Osteoblast (primary cell): ENCODE measurements at regions not wholly inside any gene's neighbourhood (a gene's known extent, or its start where the extent isn't known, plus 50 kb on each side); places are given as distances from the start of the nearest gene placed in this dataset.
A peak's percentile ranks its signal among the peaks of the same experiment; 100 is the strongest.

Experiments used
- DNase-seq: peaks from one replicate; pipeline ENCODE4 v3.0.0; 2011; ENCODE audit warnings: low spot score, mixed read lengths; ENCODE audit not compliant: insufficient read length; ENCODE audit errors: missing footprints
- H2AFZ ChIP-seq: 2 replicates; pipeline ENCODE4 v1.6.0; 2011; ENCODE audit warnings: mild to moderate bottlenecking, low read length
- H3K27ac ChIP-seq: 2 replicates; pipeline ENCODE4 v1.5.1; 2011; ENCODE audit warnings: mild to moderate bottlenecking, low read depth, low read length, moderate library complexity
- H3K27me3 ChIP-seq: 2 replicates; pipeline ENCODE4 v1.6.0; 2012; ENCODE audit warnings: mild to moderate bottlenecking, control low read depth, inconsistent platforms, low read length, moderate library complexity; ENCODE audit not compliant: insufficient read depth
- H3K36me3 ChIP-seq: 2 replicates; pipeline ENCODE4 v1.5.1; 2011; ENCODE audit warnings: mild to moderate bottlenecking, low read length, control low read depth, moderate library complexity; ENCODE audit not compliant: insufficient read depth
- H3K4me1 ChIP-seq: 2 replicates; pipeline ENCODE4 v1.5.1; 2011; ENCODE audit warnings: mild to moderate bottlenecking, low read length, control low read depth, moderate library complexity; ENCODE audit not compliant: insufficient read depth
- H3K4me2 ChIP-seq: 2 replicates; pipeline ENCODE4 v1.6.0; 2011; ENCODE audit warnings: mild to moderate bottlenecking, low read length; ENCODE audit not compliant: insufficient read depth
- H3K4me3 ChIP-seq: fragments of 200-600 bp; sonication (generic); 3 replicates; pipeline ENCODE4 v1.5.1; 2012; ENCODE audit warnings: mild to moderate bottlenecking, low read length, inconsistent platforms; ENCODE audit not compliant: insufficient read depth
- H3K79me2 ChIP-seq: 2 replicates; pipeline ENCODE4 v1.6.0; 2012; ENCODE audit warnings: mild to moderate bottlenecking, low read length, control low read depth, inconsistent platforms; ENCODE audit not compliant: insufficient read depth
- H3K9me3 ChIP-seq: 2 replicates; pipeline ENCODE4 v1.5.1; 2011; ENCODE audit warnings: low read depth, low read length, control low read depth
- H4K20me1 ChIP-seq: 2 replicates; pipeline ENCODE4 v1.6.0; 2012; ENCODE audit warnings: mild to moderate bottlenecking, low read length, control low read depth; ENCODE audit not compliant: insufficient read depth
- TF ChIP-seq, protein P1 (sequence below): IDR thresholded peaks from 2 replicates; pipeline ENCODE4 v1.5.1; 2011; ENCODE audit warnings: mild to moderate bottlenecking, low read depth, low read length, moderate library complexity; ENCODE audit errors: extremely low read depth

DNA sequence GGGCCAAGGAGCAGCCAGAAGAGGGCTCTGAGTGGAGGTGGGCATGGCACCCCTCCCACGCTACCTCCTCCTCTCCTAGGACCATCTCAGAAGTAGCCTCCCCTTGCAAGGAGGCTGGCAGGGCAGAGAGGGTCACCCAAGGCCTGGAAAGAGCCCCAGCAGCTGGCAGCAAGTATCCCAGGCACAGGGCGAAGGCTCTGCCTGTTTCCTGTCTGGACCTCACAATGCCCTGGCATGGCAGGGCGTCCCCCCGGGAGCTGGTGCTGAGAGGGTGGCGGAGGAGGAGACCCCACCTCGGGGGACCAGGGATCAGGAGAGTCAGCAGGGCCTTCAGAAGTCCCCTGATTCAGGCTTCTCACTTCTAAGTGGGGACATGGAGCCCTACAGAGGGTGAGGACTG, 66.2 kb upstream of the TAF1B start:
- Histone ChIP-seq H4K20me1 (no peaks in the 10 kb centered on the region), H3K9me3 (no peaks in the 10 kb centered on the region), H3K36me3 (no peaks in the 10 kb centered on the region), H3K27me3 (no peaks in the 10 kb centered on the region), H3K4me3 (no peak overlapping the region), H3K79me2 (no peaks in the 10 kb centered on the region), H2AFZ (no peak overlapping the region), H3K27ac (no peak overlapping the region), H3K4me1 (peaks cover 14% of the 10 kb centered on the region), H3K4me2 (no peak overlapping the region)
- DNase-seq: no peak
- TF ChIP-seq, protein P1, sequence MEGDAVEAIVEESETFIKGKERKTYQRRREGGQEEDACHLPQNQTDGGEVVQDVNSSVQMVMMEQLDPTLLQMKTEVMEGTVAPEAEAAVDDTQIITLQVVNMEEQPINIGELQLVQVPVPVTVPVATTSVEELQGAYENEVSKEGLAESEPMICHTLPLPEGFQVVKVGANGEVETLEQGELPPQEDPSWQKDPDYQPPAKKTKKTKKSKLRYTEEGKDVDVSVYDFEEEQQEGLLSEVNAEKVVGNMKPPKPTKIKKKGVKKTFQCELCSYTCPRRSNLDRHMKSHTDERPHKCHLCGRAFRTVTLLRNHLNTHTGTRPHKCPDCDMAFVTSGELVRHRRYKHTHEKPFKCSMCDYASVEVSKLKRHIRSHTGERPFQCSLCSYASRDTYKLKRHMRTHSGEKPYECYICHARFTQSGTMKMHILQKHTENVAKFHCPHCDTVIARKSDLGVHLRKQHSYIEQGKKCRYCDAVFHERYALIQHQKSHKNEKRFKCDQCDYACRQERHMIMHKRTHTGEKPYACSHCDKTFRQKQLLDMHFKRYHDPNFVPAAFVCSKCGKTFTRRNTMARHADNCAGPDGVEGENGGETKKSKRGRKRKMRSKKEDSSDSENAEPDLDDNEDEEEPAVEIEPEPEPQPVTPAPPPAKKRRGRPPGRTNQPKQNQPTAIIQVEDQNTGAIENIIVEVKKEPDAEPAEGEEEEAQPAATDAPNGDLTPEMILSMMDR: no peak

DNA sequence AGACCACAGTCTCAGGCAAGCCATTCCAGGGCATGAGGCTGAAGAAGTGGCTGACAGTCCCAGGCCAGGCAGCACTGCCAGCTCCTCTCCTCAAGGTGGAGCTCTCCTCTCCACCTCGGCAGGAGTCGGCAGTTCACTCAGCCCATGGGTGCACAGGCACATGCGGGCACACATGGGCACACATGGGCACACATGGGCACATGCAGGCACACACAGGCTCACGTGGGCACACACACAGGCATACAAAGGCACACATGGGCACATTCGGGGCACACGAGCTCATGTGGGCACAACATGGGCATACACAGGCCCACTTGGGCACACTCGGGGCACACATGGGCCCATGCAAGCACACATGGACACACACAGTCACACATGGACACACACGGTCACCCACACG, 65.3 kb upstream of the TAF1B start:
- Histone ChIP-seq H3K4me1 (peaks cover 11% of the 10 kb centered on the region), H3K9me3 (no peaks in the 10 kb centered on the region), H3K27me3 (no peaks in the 10 kb centered on the region), H3K27ac (no peak overlapping the region), H2AFZ (no peak overlapping the region), H3K79me2 (no peaks in the 10 kb centered on the region), H3K4me3 (no peak overlapping the region), H3K36me3 (no peaks in the 10 kb centered on the region), H4K20me1 (no peaks in the 10 kb centered on the region), H3K4me2 (no peak overlapping the region)
- TF ChIP-seq, protein P1: peak; percentile 54
- DNase-seq: peak; percentile 84

DNA sequence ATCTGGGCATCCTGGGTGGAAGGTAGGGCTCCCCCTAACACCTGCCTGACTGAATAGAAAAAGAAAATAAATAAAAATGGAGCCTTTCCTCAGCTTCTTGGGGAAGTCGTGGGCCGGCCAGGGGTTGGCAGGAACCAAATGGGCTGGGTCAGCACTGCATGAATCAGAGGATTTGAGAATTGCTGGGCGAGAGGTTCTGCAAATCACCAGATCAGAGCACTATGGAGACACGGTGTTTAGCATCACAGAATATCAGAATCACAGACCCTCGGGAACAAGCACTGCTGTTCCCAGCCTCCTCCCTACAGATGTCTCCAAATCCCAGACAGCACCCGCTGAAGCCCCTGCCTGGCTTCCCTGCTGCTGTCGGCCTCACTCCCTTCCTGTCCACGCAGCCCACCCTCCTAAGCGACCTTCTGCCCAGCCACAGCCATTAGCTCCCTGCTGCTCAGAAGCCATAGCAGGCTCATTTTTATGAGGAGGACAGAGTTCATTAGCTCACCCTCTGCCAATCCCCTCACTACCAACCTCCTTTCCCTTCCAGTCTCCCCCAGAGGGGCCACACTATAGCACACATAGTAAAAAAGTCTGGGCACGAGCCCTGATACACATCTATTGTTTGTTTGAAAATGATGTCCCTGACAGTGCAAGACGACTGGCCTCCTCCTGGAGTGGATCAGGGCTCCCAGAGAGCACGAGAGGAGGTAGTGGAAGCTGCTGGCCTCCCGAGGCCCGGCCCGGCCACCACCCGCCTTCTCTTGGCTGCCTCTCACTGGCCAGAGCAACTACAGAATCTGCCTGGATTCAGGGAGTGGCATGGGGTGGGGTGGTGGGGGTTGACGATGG, 64.6 kb upstream of the TAF1B start:
- Histone ChIP-seq H3K27me3 (no peaks in the 10 kb centered on the region), H4K20me1 (no peaks in the 10 kb centered on the region), H3K79me2 (no peaks in the 10 kb centered on the region), H3K27ac (no peak overlapping the region), H3K4me2 (no peak overlapping the region), H3K4me1 (peaks cover 10% of the 10 kb centered on the region), H3K9me3 (no peaks in the 10 kb centered on the region), H2AFZ (no peak overlapping the region), H3K4me3 (no peak overlapping the region), H3K36me3 (no peaks in the 10 kb centered on the region)
- TF ChIP-seq, protein P1: no peak
- DNase-seq: peak; percentile 75

DNA sequence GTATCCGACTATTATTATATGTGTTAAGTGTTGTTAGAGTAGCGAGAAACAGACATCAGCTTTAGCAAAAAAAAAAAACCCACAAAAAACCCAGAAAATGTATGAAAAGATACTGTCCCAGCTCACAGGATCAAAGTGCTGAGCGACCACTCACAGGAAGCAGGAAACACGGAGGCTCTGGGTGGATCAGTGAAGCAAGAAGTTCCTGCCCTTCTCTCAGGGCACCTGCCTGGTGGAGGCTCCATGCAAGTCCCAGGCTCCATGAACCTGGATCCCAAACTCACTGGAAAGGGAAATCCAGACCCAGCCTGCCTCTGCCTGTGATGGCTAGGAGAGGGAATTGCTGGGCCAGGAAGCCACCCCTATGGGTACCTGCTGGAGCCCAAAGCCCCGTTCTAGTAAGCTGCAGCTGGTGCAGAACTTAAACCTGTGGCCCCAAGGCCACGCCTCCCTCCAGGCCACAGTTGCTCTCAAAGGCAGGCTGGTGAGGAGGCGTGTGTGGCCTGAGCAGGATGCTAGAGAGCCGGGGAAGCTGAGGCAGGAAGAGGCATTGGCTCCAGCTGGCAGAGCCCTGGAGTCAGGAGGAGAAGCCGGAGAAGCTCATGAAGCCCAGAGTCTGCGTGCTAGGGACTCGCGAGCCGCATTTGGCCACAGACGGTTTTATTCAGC, 63.5 kb upstream of the TAF1B start:
- Histone ChIP-seq H2AFZ (no peak overlapping the region), H4K20me1 (no peaks in the 10 kb centered on the region)

More for the DNA sequence above, 63.5 kb upstream of the TAF1B start:
- Histone ChIP-seq H3K27me3 (no peaks in the 10 kb centered on the region), H3K9me3 (no peaks in the 10 kb centered on the region), H3K4me3 (no peak overlapping the region), H3K4me2 (no peak overlapping the region), H3K27ac (no peak overlapping the region), H3K79me2 (no peaks in the 10 kb centered on the region), H3K4me1 (no peaks in the 10 kb centered on the region), H3K36me3 (no peaks in the 10 kb centered on the region)
- peak; percentile 9 for DNase-seq
- TF ChIP-seq, protein P1: no peak
